GM12892 (cell line): ENCODE measurements at regions not wholly inside any gene's neighbourhood (a gene's known extent, or its start where the extent isn't known, plus 50 kb on each side); places are given as distances from the start of the nearest gene placed in this dataset.

Experiments
- POLR2A ChIP-seq: IDR thresholded peaks from 2 replicates; pipeline ENCODE4 v1.6.1; 2011; ENCODE audit warnings: low read depth, low read length, control low read depth
- POLR2AphosphoS5 ChIP-seq: IDR thresholded peaks from 2 replicates; pipeline ENCODE4 v1.6.1; 2011; ENCODE audit warnings: low read depth, low read length, control low read depth

- TF ChIP-seq POLR2A (no peak), POLR2AphosphoS5 (no peak)
Measured at GRCh38 chr1:197989058-197989457, 71.9 kb downstream of the LHX9 start.
